NCI-H526 (cell line): ENCODE measurements at regions not wholly inside any gene's neighbourhood (a gene's known extent, or its start where the extent isn't known, plus 50 kb on each side); places are given as distances from the start of the nearest gene placed in this dataset.
"Not testable (repeated sequence)": the region's sequence is repeated elsewhere in the genome, so short reads cannot be mapped to it uniquely, and the experiment has no call there.

Experiments used
- DNase-seq, 2 experiments: peaks; one replicate each; lab custom pipeline; 2025; lab: John Stamatoyannopoulos, UW

DNA sequence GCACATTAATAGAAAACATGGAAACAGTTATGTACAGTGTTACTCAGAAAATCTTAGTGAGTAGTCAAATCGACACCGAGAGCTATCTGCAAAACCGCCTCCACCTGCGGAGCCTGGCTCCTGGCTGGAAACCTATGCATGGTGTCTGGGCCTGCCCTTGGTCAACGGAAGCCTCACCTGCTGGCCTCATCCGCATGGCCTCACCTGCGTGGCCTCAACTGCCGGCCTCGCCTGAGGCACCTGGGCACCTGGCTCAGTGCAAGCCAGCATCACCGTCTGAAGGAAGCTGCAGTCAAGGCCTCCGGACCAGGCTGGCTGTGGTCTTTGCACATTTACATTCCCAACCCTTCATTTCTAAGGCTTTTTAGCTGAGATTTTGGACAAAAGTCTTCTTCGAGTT, 352.1 kb downstream of the POM121L12 start:
- DNase-seq, result no peak

DNA sequence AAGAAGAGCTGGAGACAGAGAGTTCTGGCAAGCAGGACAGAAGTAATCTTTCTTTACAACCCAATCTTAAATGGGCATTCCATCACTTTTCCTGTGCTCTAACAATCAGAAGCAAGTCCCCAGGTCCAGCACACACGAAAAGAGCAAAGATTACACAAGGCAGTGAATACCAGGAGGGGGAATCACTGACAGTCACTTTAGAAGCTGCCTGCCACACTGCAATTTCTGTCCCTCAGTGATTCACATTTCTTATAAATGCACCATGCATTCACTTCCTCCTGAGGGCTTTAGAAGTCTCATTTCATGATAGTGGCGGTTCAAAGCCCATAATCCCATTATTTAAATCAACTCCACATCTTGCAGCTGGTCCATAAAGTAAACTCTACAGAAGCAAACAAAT, 362.5 kb downstream of the POM121L12 start:
- no peak for DNase-seq

DNA sequence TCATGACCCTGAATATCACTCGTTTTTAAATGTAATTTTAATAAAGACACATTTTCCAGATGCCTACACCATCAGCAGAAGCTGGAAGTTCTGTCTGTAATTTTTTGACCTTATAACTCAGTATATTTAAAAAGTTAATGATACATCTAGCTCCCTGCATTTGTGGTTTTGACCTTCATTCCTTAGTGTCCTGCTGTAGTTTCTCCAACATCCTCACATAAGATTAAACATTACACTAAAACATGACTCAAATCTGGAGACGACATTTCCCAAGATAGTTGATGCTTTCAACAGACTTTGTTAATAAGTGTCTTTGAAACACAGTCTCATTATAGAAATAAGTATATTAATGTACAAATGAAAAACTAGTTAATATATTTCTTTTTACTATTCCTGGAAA, 363.1 kb downstream of the POM121L12 start:
- no peak for DNase-seq

DNA sequence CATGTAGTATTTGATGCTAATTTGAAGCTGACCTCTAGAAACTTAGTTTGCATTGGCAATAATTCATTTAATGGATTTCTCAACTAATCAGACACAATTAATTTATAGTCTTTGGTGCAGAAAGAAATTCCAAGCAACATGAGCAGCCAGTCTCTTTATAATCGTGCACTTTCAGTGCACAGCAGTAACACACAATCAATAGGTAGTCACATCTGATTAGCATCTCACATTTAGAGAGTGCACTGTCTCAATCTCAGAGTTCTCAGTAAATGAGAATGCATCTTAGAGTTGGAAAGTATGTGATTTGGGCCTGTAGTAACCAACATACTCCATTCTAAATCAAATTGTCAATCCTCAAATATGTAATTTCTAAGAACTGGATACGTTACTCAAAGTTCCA, 377.6 kb downstream of the POM121L12 start:
- no peak for DNase-seq

DNA sequence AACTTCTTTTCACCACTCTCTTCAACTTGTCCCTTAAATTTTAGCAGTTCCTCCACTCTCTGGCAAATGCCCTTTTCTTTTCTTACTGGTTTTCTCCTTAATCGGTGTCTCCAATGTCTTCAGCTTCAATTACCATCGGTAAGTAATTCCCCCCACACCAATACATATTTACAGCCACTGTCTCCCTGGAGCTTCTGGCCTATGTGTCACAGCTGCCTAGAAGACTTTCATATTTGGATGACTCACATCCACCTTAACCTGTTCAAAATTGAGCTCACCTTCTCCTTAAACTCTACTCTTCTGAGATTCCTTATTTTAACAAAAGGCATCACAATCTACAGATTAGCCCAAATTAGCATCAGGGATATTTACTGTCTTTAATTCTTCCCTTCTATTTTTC, 380.4 kb downstream of the POM121L12 start:
- DNase-seq, result no peak

DNA sequence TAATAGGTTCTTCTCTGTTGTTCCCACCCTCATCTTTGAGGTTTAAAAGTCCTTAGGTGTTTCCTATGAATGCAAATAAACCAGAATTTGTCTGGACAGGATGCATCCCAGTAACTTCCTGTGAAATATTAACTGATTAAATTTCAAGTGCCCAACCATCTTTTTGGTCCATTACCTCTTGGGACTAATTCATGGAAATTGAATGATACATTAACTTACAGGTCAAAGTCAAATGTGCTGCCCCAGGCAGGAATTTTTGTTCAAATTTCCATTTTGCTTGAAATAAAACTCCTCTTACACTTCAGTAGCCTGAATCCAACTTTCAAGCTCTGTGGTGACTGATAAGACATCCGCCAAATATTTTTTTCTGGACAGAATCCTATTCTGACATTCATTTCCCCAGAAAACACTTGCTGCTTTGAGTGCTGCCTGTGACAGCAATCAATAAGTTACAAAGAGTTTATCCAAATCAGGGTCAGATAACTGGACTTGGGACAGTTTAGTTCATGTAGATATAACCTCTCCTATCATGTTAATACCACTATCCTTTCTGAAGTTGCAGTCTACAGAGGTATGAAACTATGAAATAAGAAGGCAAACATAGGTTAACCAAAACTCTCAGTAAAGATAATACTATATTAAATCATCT, 383.5 kb downstream of the POM121L12 start:
- DNase-seq, result no peak

DNA sequence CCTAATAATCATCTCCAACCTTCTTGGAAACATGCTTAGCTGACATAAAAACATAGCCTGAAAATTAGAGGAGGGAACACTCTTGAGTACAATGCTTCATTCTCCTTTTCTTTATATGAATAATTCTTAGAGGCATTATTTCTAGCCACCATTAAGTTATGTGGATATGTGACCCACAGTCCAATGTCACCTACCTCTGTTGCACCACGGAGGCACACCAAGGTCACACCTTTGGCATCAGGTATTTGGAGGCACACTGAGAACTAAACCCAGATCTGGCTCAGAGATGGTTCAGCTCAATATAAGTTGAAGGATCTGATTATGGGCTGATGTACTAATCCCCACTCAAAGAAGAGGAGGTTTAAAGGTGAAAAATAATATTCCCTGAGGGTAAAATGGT, 385.1 kb downstream of the POM121L12 start:
- no peak for DNase-seq

DNA sequence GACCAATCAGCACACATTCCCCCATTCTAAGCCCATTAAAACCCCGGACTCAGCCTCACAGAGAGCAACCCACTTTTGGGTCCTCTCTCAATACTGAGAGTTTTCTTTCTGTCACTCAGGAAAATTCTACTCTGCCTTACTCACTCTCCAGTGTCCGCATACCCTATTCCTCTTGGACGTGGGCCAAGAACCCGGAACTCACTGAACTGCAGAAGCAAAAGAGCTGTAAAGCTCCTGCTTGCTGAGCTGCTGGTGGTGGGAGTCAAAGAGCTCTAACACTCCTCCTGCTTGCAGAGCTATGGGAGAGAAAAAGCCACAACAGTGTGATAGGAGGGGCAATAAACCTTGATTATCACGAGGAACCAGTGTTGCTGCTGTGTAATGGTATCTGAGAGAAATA, 386.9 kb downstream of the POM121L12 start:
- DNase-seq, result no peak

DNA sequence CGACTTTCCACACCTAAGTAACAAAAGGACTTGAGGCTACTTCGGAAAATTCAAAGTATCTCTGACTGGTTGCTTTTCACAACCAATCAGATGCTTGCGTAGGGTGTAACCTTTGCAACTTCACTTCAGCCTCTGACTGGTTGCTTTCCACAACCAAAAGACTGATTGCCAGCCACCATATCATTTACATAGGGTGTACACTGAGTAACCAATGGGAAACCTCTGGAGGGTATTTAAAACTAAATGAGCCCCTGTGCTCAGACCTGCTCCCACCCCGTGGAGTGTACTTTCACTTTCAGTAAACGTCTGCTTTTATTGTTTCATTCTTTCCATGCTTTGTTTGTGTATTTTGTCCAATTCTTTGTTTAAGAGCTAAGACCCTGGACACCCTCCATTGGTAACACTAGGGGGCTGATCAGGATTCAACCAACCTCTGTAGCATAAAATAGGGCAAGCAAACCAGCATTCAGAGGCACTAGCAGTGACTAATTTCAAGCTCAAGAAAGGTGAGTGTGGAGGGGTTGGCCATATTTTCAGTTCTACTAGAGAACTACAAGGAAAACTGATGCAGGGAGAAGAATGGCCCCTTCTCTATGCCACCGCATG, 390.8 kb downstream of the POM121L12 start:
- no peak for DNase-seq

DNA sequence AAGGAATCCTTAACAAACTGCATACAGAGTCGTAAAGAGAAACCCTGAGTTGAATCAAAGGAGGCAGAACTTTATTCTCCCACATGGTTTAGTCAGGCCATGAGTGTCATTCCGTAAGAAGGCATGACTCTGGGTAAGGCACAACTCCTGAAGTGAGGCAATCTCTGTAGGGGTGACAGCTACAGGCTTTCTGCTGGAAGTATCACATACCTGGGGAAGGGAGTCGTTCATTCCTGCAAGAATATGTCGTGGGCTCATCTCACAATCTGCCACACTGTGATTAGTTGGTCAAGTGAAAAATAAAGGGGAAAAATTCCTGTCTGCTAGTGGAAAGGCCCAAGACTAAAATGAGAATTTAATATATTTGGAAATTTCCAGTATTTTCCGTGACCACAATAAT, 392.6 kb downstream of the POM121L12 start:
- no peak for DNase-seq

DNA sequence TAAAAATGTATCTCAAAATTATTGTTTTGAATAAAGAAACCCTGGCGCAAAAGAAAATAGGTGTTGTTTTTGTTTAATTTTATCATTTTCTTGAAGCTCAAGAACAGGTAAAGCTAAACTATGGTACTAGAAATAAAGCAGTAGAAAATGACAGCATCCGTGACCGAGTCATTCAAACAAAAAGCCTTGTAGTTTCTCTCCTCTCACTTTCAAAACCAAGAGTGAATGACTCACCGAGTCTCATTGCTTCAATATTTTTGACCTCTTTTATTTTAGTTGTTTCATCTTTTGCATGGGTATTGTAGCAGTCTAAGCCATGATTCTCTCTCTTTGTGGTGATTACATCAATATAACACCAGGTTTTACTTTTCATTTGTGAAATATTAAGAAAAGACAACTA, 396.5 kb downstream of the POM121L12 start:
- no peak for DNase-seq

DNA sequence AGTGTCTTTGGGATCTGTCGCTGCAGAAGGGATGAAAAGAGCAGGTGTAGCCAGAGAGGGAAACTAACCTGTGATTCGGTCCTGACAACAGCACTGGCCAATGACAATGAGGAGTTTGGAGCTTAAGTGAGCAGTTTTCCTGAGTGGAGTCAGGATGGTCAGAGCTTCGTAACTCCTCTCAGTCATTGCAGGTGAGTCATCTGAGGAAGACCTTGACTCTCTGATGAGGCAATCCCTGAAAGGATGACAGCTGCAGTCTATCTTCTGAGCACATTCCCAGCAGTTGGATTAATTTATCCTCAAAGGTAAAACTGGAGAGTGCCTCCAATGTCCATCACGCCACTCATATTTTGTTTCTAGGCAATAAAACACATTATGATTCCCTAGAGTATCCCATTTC, 401.9 kb downstream of the POM121L12 start:
- no peak for DNase-seq

DNA sequence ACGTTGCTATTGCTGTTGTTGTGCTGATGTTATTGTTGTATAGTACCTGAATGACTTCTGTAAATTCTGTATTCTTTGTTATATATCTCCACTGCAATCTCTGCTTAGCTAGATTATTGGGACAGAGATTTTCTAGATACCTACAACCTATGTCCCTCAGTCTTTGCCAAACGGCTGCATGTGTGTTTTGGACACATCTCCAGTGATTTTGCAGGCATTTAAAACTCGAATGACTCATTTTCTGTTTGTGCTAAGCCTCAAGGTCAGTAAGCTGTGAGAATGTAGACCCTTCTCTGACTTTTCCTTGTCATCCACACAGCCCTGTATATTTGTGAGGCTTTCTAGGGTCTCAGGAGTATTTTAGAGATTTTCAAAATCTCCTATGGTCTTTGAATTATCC, 410.7 kb downstream of the POM121L12 start:
- no peak for DNase-seq

DNA sequence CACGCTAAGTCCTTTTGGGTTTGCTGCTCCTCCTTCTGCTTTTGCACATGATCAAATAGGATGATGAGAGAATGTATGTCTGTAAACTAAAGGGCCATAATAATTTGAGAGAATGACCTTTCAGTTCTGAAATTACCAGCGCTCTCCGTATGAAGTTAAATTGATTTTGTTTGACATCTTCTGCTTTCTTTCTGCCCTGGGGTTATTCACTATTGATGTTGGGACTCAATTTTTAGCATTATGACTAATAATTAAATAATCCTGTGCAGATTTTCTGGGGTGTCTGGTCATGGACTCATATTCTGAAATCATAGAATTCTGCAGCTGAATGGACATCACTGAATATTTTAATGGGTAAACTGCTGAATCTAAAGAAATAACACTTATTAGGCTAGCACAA, 423.2 kb downstream of the POM121L12 start:
- no peak for DNase-seq

DNA sequence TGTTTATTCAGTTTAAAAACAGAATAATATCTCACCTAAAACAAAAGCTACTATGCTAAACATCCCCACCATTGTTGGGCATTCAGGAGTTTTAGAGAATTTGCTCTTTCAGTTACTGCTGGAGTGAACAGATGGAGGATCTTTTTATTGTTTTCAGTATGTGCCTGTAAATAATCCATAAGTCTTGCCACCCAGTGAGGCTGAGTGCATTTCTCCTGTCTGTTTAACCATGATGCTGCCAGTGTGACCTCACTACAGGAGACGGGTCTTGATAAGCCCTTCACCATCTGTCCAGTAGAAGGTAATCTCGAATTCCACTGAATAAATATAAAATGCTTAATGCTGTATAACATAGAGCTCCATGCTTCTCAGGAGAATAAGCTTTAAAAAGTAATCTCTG, 430.9 kb downstream of the POM121L12 start:
- DNase-seq, result no peak

DNA sequence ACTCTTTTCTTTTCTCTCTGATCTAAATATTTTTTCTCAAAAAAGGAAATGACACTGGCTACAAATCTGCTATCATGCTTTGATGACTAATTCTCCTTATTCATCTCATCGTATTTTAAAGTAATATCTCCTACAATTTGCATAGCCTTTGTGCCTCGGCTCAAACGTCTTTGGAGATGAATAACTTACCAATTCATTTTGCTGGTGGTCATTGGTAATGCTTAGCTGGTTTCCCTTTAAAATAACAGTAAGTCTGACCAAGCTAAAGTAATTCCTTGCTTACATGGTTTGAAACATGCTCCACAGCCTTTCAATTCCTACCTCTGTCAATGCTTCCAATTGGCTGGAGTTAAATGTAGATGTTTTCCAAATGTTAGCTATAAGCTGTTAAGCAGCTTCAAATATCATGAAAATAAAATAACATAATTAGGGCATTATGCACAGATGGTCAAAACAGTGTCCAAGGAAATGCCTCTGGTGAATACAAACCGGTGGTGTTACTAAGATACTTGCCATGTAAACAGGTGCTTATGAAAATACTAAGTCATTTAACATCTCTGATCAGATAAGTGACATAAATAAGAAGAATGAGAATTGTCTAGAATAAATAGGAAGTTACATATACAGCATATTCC, 435.0 kb downstream of the POM121L12 start:
- DNase-seq, result no peak

DNA sequence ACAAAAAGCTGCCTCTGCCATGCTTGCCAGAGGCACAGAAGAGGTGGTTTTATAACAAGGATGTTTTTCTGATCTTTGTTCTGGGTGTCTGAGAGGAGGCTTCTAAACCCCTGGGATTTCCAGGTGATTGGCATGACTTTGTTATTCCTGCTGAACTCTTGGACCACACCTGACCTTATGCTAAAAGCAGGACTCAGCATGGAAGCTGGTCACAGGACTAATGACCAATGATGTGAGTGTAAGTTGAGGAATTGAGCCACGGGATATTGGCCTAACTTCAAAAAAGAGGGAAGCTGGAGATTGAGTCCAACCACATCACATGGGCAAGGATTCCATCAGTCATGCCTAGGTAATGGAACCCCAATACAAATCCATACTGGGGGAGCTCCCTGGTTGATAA, 437.9 kb downstream of the POM121L12 start:
- no peak for DNase-seq

DNA sequence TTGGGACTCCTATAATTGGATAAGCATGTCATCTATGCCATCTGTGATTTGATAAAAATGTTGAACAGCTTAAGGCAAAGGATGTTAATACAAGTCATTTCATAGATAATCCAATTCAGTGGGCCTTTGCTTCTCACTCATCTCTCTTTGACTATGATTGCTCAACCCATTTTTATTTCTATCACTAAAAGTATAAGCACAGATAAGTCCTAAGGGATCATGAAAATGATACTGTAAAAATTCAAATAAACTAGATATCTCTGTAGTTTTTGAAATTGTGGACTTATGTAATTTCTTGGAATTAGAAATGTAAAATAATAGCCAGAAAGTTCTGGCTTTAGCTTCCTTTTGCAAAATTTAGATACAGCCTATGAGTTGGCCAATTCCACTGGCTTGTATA, 440.3 kb downstream of the POM121L12 start:
- DNase-seq, result no peak

DNA sequence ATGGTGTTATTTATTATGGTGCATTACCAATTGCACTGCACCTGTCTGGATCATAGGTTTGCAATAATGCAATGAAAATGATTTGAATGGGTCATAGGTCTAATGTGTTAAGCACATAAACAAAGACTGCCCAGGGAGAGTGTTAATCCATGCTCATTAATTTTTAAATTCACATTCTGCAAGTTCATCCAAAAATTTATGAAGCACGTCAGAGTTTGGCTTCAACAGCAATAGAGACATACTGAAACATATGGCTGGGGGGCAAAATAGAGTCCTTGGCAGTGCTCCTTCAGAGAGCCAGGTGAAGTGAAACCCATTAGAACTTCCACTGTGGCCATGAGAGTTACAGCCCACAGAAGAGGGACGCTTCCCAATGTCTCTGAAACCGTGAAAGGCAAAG, 441.1 kb downstream of the POM121L12 start:
- DNase-seq, result no peak

DNA sequence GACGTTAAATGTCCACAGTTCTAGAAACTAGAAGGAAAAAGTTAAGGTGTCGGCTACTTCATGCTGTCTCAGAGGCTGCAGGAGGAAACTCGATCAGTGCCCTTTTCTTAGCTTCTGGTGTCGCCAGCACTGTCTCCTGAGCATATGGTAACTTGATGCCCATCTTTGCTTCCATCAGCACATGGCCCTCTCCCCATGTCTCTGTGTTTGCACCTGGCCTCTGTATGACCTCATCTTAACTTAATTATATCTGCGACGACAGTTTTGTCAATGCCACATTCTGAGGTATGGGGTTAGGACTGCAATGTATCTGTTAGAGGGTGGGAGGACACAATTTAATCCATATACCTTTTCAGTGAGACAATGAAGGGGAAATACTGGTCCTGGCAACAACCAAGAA, 449.9 kb downstream of the POM121L12 start:
- no peak for DNase-seq

DNA sequence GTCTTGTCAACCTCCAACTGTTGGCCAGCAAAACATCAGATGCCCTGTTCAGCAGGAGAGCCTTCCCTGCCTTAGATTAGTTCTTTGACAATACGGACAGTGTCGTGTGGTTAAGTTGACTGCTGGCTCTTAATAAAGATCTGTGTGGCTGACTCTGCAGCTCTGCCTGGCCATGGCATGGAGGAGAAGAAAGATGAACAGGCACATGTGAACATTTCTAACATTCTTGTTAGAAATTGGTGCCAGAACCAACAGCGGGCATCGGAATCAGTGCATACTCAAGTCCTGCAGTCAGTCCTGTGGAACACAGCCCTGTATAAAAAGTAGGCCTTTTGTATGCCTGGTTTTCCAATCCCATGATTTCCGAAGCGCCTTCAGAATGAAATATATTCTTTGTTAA, 455.6 kb downstream of the POM121L12 start:
- DNase-seq, result no peak

DNA sequence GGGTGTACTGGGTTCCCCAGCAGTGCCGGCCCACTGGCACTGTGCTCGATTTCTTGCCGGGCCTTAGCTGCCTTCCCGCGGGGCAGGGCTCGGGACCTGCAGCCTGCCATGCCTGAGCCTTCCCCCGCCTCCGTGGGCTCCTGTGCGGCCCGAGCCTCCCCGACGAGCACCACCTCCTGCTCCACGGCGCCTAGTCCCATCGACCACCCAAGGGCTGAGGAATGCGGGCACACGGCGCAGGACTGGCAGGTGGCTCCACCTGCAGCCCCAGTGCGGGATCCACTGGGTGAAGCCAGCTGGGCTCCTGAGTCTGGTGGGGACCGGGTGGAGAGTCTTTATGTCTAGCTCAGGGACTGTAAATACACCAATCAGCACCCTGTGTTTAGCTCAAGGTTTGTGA, 459.7 kb downstream of the POM121L12 start:
- not testable (repeated sequence) for DNase-seq

DNA sequence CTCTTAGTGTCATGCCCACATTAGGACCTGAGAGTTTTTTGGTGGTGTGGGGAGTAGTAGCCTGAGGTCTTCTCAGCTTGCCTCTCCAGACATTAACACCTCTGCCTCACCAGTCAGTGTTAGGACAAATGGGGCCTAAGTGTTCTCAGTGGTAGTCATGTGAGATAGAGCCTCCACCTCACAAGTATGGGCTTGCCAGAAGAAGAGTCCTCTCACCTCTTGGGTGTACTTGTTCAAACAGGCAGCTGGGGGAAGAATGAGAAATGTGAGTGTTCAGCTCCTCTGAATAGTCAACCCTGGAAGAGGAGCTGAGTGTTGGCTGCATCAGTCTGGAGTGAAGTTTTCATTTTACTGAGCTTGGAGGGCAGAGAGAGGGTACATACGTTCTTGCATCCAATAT, 464.6 kb downstream of the POM121L12 start:
- no peak for DNase-seq

DNA sequence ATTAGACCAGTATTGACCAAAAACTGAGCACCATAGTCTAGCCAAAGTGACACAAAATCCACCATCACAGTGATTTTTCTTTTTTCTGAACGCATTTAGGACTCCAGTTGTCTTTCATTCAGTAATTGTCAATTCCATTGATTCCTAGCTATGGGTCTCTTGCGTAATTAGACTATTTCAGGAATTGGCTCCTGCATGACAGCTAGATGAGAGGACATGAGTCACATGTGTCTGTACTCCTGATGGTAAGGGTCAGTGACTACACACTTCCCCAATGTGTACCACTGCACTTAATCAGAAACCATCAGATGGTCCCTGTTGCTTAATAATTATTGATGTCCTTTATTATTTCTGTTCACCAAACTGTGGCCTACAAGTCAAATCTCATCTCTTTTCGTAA, 469.5 kb downstream of the POM121L12 start:
- no peak for DNase-seq
